Kasumi-1 (cell line): ENCODE measurements at regions not wholly inside any gene's neighbourhood (a gene's known extent, or its start where the extent isn't known, plus 50 kb on each side); places are given as distances from the start of the nearest gene placed in this dataset.

ENCODE experiments used
- DNase-seq, 2 experiments: peaks; one replicate each; lab custom pipeline; 2025; lab: John Stamatoyannopoulos, UW

DNA sequence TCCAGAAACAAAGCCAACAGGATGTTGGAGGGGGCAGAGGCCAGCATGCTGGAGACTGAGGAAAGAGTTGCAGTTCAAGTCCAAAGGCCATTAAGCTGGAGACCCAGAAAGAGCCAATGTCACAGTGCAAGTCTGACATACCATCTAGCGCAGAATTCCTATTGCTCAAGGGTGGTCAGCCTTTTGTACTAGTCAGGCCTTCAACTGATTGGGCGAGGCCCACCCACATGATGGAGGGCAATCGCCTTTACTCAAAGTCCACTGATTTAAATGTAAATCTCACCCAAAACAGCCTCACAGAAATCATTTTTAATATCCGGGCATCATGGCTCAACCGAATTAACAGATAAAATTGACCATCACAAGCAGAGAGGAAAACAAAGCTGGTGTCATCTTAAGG is 113.9 kb downstream of the RCN1 start:
- no peak for DNase-seq

DNA sequence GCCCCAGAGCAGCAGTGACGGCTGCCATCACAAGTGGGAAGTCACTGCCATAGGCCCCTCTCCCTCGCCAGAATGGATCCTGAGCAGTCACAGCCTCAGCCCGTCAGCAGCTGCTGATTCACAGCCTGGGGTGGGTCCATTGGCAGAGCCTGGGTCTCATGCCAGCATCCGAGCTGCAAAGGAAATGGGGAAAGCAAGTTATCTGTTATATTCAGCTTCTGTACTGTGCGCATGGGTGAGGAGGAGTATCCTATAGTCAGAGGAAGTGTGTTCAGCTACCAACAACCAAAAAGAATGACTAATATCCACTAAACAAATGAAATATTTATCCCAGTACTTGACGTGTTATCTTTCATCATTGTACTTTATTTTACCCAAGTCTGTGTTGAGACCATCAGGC is 119.7 kb downstream of the RCN1 start:
- DNase-seq, result peak; percentile 74 to 77

DNA sequence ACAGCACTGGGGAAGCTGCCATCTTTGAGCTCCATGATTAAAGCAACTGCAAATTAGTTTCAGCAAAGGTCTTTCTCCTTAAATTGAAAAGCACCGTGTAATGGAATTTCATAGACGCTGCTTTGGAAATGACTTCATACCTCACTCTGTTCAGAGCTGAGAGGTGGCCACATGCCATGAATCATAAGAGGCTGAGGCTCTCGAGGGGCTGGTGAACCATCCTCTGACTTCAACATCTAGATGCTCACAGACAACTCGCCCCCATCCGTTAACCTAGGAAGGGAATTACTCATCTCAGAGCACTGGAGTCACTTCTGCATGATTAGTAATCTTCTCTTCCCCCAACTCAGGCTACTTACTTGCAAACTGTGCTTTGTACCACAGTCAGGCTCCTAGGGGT is 122.3 kb downstream of the RCN1 start:
- no peak for DNase-seq

DNA sequence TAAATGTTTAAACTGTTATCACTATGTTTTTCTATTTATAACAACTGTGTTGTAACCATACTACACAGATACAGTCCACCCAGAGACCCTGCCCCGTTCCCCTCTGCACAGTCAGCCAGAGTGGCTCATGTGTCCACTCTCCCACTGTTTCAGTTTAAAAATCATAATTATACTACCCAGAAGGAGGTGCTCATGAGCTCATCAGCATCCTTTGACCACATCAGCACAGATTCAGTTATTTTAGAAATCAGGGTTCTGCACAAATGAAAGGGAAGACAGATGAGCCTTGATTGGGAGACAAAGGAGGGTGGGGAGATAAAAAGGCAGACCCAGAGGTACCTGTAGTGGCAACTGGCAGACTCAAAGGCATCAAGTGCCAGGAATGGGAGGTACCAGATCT is 124.3 kb downstream of the RCN1 start:
- no peak for DNase-seq

DNA sequence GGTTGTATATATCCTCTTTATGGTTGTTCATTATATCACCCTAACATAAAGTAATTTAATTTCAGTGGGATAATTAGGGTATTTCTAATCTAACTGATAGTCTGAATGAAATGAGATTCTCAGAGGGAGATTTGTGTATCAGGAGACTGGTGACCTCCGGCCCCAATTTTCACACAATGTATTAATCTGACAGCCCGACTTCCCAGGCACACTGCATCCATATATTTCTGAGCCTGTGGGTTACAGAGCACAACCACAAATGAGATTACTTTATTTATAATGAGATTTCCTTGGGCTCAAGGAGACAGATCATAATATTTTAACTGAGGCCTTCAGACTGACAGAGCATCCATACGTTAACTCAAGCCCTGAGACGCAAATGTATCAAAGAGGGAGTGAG is 125.9 kb downstream of the RCN1 start:
- no peak for DNase-seq

DNA sequence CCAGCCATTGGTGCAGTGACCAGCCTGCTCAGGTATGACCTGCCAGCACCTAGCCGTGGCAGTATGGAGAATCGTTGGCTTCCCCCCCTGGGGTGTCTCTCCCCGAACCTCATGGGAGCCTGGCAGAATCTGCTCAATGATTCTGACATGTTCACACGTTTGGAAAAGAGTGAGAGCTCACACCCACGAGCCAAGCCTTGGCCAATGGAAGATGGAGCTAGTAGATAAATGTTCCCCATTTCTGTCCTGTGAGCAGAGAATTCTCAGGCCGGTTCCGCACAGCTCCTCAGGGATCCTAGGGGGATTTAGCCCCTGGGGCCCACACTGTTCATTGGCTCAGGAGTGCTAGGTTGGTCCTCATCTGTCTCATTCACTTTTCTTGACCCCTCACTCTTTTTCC is 128.4 kb downstream of the RCN1 start:
- no peak for DNase-seq

DNA sequence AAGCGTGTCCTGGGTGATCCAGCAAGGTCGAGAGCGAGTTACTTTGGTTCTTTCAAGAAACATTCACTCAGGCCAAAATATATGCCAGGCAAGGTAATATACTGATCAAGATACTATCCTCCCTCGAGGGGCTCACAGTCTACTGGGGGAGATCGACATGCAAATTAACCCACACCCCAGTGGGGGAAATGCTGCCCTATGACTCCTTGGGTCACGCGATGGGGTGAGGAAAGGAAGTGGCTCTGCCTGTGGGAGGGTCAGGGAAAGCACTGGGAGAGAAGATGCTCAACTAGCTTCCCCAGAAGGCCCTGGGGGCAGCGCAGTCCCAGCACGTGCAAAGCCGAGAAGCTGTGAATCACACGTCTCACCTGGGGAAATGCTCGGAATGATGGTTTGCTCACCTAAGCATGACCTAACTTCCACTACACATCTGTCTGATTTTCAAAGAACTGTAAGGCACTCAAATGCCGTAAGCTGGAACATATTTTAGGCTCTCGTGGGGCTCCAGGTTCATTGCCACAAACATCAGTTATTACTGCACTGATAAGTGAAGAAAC is 130.7 kb downstream of the RCN1 start:
- no peak for DNase-seq

DNA sequence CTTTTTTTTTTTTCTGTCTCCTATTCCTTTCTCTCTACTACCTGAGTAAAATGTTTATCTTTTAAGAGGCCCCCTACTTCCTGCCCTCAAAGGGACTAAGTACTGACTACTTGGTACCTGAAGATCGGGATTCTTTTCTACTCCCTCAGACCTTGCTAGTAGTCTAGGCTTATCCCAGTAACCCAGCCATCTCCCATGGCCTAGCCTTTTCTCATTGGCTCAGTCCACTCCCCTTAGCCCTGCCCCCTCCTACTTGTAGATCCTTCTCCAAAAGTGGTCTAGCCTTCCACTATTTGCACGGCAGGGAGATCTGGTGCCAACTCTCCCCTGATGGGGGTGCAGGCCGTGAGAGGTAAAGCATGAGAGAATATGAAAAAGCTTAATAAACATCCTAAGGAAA is 133.7 kb downstream of the RCN1 start:
- DNase-seq, result no peak

DNA sequence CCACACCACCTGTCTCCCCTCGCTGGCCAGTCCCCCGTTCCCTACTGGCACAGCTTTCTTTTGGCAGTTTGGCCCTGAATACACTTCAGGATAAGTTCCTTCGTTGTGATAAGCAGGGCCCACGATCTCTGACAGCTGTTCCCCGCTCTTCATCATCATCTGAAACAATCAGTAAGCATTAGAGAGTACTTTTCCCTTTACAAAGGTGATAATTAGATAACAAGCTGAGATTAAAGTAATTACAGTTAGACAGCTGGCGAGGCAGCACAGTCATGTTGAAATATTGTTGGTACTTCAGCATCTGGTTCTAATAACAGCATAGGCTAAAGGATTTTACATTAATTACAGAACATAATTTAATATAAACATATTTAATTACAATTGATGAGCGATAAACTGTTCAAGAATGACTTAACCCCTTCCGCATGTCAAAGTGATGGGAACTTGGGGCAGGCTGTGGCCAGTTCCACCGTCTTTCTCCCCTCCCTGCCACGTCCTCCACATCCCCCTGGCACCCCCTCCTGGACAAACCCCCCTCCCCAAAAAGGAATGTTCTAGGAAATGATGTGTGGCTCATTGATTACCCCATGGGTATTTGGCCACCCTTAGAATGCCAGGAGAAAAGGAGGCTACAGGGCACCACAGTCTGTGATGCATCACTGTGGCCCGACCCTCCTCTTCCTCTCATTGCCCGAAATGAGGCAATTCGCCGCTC is 134.9 kb downstream of the RCN1 start:
- no peak for DNase-seq

DNA sequence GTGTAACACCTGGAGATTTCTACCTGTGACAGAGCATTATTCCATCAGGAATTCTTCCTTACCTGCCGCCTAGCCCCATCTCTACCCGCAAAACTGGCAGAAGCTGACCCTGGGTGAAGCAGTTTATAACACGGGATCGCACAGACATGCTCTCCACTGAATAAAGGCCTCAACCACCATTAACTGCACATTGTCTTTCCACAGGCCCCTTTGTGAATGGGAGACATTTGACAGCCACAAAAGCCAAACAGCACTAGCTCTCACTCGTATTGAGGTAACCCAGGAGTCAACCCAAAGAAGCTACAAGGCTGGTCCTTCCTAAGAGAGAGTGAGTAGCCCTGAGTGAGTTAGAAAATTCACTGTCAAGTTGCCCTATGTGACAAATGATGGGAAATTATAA is 135.6 kb downstream of the RCN1 start:
- DNase-seq, result no peak

DNA sequence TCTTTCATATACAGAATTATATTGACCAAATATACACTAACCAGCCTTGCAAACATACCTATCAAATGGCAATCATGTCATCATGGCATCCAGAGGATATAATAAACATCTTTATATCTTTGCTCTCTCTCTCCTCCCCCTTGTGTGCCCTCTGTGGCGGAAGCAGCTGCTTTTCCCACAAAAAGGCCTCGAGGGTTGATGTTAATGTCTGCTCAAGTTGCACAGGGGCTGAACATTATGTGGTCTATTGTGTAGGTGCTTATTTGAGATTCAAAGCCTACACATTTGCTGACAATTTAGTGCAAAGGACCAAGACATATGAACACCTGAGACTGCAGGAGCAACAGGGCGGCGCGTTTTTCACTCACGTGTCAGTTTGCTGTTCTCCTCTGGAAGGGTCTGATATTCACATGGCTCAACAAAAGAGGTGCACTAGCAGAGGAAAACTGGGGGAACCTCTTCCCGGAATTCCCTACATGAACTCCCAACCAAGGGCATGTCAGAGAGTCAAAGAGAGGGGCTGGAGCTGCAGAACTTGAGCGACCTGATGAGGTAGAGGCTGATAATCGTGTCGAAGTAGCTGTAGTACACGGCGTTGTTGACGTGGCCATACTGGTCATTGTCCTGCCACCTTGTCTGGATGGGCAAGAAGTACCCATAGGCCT is 138.8 kb downstream of the RCN1 start:
- DNase-seq, result no peak

DNA sequence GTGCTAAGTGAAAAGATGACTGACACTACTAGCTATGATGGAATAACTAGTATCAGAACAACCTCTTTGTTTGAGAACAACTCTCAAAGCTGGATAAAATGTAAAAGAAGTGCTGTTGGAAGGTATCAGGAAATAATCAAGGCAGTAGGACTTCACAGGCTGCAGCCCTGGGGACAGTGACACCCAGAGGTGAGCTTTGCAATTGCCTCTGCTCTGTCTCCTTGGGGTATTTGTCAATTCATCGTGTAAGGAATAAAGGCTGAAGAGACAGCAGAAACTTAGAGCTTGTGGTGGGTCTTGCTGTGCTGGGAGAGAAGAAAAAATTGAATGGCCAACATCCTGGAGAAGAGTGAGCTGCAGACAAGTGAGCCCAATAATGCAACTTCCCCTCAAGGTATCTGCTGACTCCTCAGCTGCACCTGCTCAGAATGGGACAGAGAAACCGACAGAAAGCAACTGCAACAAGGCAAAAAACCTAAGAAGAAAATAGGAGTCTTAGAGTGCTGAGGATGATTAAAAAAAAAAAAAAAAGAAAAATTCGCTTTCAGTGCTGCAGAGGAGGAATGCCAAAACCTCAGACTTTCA is 141.1 kb downstream of the RCN1 start:
- DNase-seq, result peak; percentile 60 to 74

DNA sequence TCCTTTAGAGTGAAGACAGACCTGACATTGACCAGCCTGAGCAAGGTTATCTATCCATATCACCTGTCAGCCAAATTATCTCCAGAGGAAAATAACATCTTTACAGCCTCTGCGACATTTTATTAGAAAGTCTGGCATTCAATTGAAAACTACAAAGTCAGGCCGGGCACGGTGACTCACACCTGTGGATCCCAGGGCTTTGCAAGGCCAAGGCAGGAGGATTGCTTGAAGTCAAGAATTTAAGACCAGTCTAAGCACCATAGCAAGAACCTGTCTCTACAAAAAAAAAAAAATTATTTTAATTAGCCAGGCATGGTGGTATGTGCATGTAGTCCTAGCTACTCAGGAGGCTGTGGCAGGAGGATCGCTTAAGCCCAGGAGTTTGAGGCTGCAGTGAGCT is 141.6 kb downstream of the RCN1 start:
- DNase-seq, result no peak

DNA sequence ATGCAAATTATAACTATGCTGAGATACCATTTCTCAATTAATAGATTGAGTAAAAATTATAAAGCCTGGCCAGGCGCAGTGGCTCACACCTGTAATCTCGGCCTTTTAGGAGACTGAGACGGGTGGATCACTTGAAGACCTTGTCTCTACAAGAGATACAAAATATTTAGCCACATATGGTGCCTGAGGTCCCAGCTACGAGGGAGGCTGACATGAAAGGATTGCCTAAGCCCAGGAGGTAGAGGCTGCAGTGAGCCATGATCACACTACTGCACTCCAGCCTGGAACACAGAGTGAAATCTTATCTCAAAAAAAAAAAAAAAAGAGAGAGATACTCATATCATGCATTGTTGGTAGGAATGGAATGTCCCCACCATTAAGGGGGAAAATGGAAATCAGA is 142.4 kb downstream of the RCN1 start:
- DNase-seq, result no peak

DNA sequence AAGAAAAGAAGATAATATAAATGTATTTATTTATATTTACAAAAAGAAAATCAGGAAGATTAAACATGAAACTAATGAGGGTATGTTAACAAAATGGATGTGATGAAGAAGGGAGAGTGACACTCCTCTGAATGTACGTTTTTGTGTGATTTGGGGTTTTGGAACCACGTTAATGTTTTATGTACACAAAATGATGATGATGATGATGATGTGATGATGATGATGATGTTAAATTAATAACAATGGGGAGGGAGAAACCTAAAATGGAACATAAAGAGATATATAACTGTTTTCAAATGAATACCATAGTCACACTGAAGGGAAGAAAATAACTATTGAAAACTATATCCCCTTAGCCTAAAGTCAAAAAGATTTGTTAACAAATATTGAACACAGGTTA is 143.1 kb downstream of the RCN1 start:
- DNase-seq, result no peak

DNA sequence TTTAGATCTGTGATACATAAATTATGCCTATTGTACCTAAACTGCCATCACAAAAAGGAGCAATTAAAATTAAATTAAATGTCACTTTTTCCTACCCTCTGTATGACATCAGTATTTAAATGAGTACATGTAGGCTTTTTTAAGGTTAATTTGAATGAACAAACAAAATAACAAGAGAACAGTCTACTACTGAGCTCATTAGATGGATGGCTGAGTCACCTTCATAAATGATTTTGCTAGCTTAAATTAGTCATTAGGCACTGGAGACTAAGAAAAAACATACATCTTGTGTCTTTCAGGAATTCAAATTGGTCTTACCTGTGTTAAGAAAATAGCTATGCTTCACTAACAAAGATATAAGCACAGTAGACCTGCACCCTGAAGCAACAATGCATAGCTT is 153.6 kb downstream of the RCN1 start:
- DNase-seq, result no peak

DNA sequence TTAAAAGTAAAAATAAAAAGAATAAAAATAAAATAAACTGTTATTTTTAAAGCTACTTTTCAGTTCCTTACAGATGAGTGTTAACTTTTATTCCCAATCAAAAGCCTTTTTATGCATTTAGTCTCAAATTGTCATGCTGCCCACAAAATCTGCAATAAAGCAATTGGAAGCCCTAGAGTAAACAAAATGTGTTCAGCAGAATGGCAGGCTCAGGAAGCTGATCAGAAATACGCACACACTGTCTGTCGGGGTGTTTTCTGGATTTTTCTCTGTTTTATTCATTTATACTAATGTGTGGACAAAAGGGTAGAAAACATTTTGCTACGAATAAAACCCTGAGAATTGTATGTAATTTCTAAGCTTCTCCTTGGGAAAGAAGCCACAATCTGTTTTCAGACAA is 162.8 kb downstream of the RCN1 start:
- DNase-seq, result no peak

DNA sequence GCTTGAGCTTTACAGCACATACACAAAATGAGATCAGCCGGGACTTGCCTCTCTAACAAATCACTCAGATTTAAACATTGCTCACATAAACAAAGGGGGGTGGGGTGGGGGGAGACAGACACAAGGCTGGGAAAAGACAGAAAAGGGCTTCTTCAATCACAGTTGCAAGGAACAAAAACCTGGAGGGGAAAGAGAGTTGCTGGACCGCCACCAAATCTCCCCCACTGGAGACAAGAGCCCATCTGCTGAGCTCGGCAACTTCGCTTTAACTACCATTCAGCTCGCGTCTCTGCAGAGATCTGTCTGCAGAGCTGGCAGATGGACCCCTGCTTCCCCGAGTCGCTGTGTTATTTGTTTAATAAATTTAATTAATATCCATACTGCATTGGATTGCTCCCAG is 165.0 kb downstream of the RCN1 start:
- no peak for DNase-seq

DNA sequence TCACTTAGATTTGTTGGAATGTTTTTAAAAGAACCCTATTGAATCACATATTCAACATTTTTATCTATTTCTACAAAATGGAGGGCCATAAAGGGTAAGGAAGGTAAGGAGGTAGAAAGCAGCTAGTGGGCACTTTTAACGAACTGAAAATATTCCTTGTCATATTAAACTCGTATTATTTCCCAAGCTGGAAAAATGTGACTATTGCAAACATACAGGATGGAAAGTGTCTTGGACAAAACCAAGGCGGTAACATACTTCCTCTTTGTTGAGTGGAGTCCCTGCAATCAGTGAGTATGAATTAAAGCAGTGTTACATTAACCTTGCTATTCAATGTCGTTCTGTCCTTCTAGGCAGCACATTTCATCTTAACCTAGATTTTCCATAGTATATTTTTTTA is 165.6 kb downstream of the RCN1 start:
- DNase-seq, result no peak

DNA sequence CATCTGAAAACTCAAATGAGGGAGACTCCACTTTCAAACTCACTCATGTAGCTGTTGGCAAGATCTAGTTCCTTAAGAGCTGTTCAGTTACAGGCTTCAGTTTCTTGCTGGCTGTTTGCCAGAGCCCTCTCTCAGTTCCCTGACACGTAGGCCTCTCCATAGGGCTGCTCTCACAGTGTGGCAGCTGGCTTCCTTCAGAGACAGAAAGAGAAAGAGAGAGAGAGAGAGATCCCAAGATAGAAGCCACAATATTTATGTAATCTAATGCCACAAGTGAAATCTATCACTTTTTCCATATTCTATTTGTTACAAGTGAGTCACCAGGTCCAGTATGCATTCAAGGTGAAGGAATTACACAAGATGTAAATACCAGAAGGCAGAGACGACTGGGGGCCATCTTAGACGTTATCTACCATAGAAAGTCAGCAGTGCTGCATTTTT is 168.8 kb downstream of the RCN1 start:
- peak; percentile 71 to 73 for DNase-seq

DNA sequence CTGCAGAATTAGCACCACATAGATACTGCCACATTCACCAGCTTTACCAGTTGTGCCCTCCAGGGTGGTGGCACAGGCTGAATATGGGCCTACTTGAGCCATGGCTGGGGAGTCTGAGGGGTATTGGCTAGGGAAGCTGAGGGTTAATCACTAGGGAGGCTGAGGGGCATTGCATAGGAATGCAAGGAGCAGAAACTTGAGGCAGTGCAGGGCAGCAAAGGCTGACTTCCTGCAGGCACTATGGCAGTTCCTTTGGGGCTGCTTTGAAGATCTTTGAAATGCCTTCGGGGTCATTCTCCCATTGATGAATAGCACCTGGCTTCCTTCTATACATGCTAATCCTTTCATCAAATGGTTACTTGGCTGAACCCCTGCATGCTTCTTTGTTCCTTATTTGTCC is 171.5 kb downstream of the RCN1 start:
- DNase-seq, result no peak

DNA sequence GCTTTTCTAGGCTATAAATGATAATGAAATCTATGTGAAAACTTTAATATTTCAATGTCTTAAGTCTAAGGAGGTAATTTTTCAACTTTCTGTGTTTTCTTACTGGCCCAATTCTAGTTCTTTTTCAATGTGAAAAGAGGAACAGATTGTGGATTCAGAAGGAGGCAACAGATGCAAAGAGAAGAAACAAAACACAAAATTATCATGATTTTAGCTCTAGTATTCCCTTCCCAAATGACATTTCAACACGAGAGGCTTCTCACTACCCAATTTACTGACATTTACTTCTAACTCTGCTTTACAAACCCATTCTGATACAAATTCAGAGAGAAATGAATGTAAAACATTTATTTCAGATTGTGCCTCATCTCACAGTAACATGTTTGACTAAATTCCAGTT is 169.4 kb downstream of the WT1 start:
- DNase-seq, result no peak

DNA sequence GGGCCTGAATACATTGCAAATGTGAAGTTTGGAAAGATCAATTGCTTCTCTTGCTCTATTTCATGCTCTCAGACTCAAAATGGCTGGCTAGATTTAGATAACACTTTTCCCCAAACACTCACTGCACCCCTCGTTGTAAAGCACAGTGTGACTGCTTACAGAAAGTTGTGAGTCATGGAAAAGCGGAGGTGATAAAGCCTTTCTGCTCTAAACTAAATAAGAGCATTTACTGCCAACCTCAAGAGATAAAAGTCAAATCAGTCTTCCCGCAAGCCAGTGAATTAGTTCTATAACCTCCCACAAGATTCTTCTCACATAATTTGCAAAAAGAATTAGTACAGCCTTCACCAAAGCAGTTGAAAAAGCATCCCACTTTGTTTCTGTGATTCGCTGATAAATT is 168.7 kb downstream of the WT1 start:
- DNase-seq, result no peak
